SHP77 (cell line): ENCODE measurements at regions not wholly inside any gene's neighbourhood (a gene's known extent, or its start where the extent isn't known, plus 50 kb on each side); places are given as distances from the start of the nearest gene placed in this dataset.
"Not testable (repeated sequence)": the region's sequence is repeated elsewhere in the genome, so short reads cannot be mapped to it uniquely, and the experiment has no call there.

Experiments used
- DNase-seq, 2 experiments: peaks; one replicate each; lab custom pipeline; 2025; lab: John Stamatoyannopoulos, UW

- DNase-seq, result no peak
Measured at GRCh38 chr6:126667728-126668127, 327.8 kb downstream of the CENPW start.

GRCh38 chr6:126672649-126673048 is 332.7 kb downstream of the CENPW start:
- DNase-seq, result no peak

- DNase-seq, result not testable (repeated sequence)
Measured at GRCh38 chr6:126673749-126674148, 333.8 kb downstream of the CENPW start.

- DNase-seq, result no peak
Measured at GRCh38 chr6:126682440-126682839, 342.5 kb downstream of the CENPW start.

GRCh38 chr6:126685182-126685581 is 345.3 kb downstream of the CENPW start:
- no peak for DNase-seq

GRCh38 chr6:126696921-126697693 is 357.2 kb downstream of the CENPW start:
- peak; percentile 46 for DNase-seq

- no peak for DNase-seq
Measured at GRCh38 chr6:126698732-126699240, 358.9 kb downstream of the CENPW start.

GRCh38 chr6:126701676-126702560 is 362.0 kb downstream of the CENPW start:
- no peak for DNase-seq

GRCh38 chr6:126716032-126716431 is 376.1 kb downstream of the CENPW start:
- no peak for DNase-seq

GRCh38 chr6:126716826-126717509 is 377.1 kb downstream of the CENPW start:
- DNase-seq, result no peak

- no peak for DNase-seq
Measured at GRCh38 chr6:126718600-126719327, 378.8 kb downstream of the CENPW start.

GRCh38 chr6:126720304-126720703 is 380.4 kb downstream of the CENPW start:
- no peak for DNase-seq

GRCh38 chr6:126721581-126722160 is 381.8 kb downstream of the CENPW start:
- no peak for DNase-seq

GRCh38 chr6:126722411-126722810 is 382.5 kb downstream of the CENPW start:
- no peak for DNase-seq

GRCh38 chr6:126723541-126724170 is 383.7 kb downstream of the CENPW start:
- DNase-seq, result no peak

GRCh38 chr6:126724821-126725220 is 384.9 kb downstream of the CENPW start:
- no peak for DNase-seq

GRCh38 chr6:126726454-126726853 is 386.5 kb downstream of the CENPW start:
- not testable (repeated sequence) for DNase-seq

GRCh38 chr6:126738146-126738545 is 380.3 kb upstream of the RSPO3 start:
- DNase-seq, result no peak

GRCh38 chr6:126738641-126739040 is 379.8 kb upstream of the RSPO3 start:
- no peak for DNase-seq

- DNase-seq, result no peak
Measured at GRCh38 chr6:126743076-126743475, 375.4 kb upstream of the RSPO3 start.
